Neural progenitor cell (in vitro differentiated cells): ENCODE measurements at regions not wholly inside any gene's neighbourhood (a gene's known extent, or its start where the extent isn't known, plus 50 kb on each side); places are given as distances from the start of the nearest gene placed in this dataset.

Source experiments
- DNase-seq: peaks from one replicate; pipeline ENCODE4 v3.0.0-alpha.2; 2016; ENCODE audit warnings: low spot score
- H2AFZ ChIP-seq: fragments of 200-600 bp; sonication (generic); replicated peaks from 2 replicates; pipeline ENCODE4 v1.6.1; 2016; ENCODE audit warnings: antibody characterized with exemption
- H3F3A ChIP-seq: fragments of 200-600 bp; sonication (generic); 2 replicates; pipeline ENCODE4 v1.6.1; 2016; ENCODE audit warnings: antibody characterized with exemption, low read depth
- H3K27ac ChIP-seq: fragments of 200-600 bp; sonication (generic); 2 replicates; pipeline ENCODE4 v1.5.1; 2016; ENCODE audit warnings: mild to moderate bottlenecking
- H3K27me3 ChIP-seq: fragments of 200-600 bp; sonication (generic); 2 replicates; pipeline ENCODE4 v1.6.1; 2016; ENCODE audit warnings: mild to moderate bottlenecking, moderate library complexity
- H3K36me3 ChIP-seq: fragments of 200-600 bp; sonication (generic); 2 replicates; pipeline ENCODE4 v1.5.1; 2016
- H3K4me1 ChIP-seq: fragments of 200-600 bp; sonication (generic); 2 replicates; pipeline ENCODE4 v1.6.1; 2016; ENCODE audit warnings: mixed run types
- H3K4me2 ChIP-seq: fragments of 200-600 bp; sonication (generic); 2 replicates; pipeline ENCODE4 v1.6.1; 2016
- H3K4me3 ChIP-seq: fragments of 200-600 bp; sonication (generic); 2 replicates; pipeline ENCODE4 v1.5.1; 2016
- H3K79me2 ChIP-seq: fragments of 200-600 bp; sonication (generic); 2 replicates; pipeline ENCODE4 v1.6.1; 2016; ENCODE audit warnings: low read depth
- H3K9ac ChIP-seq: fragments of 200-600 bp; sonication (generic); 2 replicates; pipeline ENCODE4 v1.6.1; 2016
- H3K9me3 ChIP-seq: fragments of 200-600 bp; sonication (generic); 2 replicates; pipeline ENCODE4 v1.5.1; 2016; ENCODE audit warnings: low read depth
- H4K20me1 ChIP-seq: fragments of 200-600 bp; sonication (generic); 2 replicates; pipeline ENCODE4 v1.6.1; 2016; ENCODE audit warnings: low read depth
- H3K27ac Mint-ChIP-seq: 3 replicates; pipeline ENCODE4 v1.8.0; 2021; ENCODE audit warnings: mixed read lengths
- H3K27me3 Mint-ChIP-seq: 2 replicates; pipeline ENCODE4 v1.8.0; 2022; ENCODE audit warnings: low read depth, mild to moderate bottlenecking, inconsistent platforms, moderate library complexity, mixed read lengths; ENCODE audit not compliant: insufficient read depth
- H3K36me3 Mint-ChIP-seq: 3 replicates; pipeline ENCODE4 v1.8.0; 2021; ENCODE audit warnings: mixed read lengths
- H3K4me1 Mint-ChIP-seq: 3 replicates; pipeline ENCODE4 v1.8.0; 2021; ENCODE audit warnings: mixed read lengths
- H3K4me3 Mint-ChIP-seq: 3 replicates; pipeline ENCODE4 v1.8.0; 2021; ENCODE audit warnings: mild to moderate bottlenecking, moderate library complexity, mixed read lengths
- H3K9me3 Mint-ChIP-seq: 3 replicates; pipeline ENCODE4 v1.8.0; 2020; ENCODE audit warnings: mixed read lengths
- EZH2 ChIP-seq: fragments of 200-600 bp; sonication (generic); IDR thresholded peaks from 2 replicates; pipeline ENCODE4 v1.6.1; 2017; ENCODE audit warnings: antibody characterized with exemption, mild to moderate bottlenecking, moderate library complexity
- EZH2phosphoT487 ChIP-seq: fragments of 200-600 bp; sonication (generic); IDR thresholded peaks from 2 replicates; pipeline ENCODE4 v1.6.1; 2017; ENCODE audit warnings: antibody characterized with exemption
- TF ChIP-seq, protein P1 (sequence below): fragments of 200-600 bp; sonication (generic); IDR thresholded peaks from 2 replicates; pipeline ENCODE4 v1.5.1; 2017; ENCODE audit warnings: antibody characterized with exemption, mild to moderate bottlenecking

DNA sequence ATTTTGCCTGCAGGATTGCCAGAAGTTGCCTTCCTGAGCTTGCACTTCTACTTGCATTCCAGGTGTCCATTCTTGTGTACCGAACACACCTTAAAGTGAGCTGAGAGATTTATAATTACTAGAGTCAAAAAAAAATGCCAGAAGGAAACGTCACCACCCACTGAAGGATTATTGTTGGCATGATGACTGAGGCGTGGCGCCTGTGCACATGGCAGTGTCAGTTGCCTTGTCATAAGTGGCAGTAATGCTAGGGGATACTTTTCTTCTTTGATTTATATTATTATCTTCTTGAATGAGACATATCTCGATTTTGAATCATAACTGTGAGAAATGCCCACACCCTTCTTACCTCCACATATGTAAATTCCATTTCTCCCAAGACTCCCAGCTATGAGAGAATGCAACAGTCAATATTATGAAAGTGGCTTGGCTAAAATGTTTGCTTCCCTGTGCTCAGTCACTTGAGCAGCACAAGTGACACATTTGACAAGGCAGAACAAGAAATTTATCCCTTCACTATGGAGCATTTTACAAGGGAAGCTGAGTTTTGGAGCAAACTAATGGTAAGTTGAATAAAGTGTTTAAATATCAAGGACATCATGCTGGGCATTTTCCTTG is 149.5 kb upstream of the SASH1 start:
- H3F3A ChIP-seq = no peaks in the 10 kb centered on the region
- H3K27ac Mint-ChIP-seq = no peak overlapping the region
- H3K27ac ChIP-seq = no peak overlapping the region
- H3K4me3 ChIP-seq = no peak overlapping the region
- no peak overlapping the region for H3K4me2 ChIP-seq
- no peak for DNase-seq
- H3K9ac ChIP-seq = no peak overlapping the region
- H3K4me1 Mint-ChIP-seq = no peaks in the 10 kb centered on the region
- no peaks in the 10 kb centered on the region for H3K79me2 ChIP-seq
- H3K9me3 Mint-ChIP-seq = no peaks in the 10 kb centered on the region
- no peaks in the 10 kb centered on the region for H4K20me1 ChIP-seq
- no peaks in the 10 kb centered on the region for H3K9me3 ChIP-seq
- no peak overlapping the region for H2AFZ ChIP-seq
- H3K4me3 Mint-ChIP-seq = no peak overlapping the region
- no peaks in the 10 kb centered on the region for H3K36me3 ChIP-seq
- H3K27me3 ChIP-seq = no peaks in the 10 kb centered on the region
- TF ChIP-seq EZH2phosphoT487 = no peak
- TF ChIP-seq, protein P1, sequence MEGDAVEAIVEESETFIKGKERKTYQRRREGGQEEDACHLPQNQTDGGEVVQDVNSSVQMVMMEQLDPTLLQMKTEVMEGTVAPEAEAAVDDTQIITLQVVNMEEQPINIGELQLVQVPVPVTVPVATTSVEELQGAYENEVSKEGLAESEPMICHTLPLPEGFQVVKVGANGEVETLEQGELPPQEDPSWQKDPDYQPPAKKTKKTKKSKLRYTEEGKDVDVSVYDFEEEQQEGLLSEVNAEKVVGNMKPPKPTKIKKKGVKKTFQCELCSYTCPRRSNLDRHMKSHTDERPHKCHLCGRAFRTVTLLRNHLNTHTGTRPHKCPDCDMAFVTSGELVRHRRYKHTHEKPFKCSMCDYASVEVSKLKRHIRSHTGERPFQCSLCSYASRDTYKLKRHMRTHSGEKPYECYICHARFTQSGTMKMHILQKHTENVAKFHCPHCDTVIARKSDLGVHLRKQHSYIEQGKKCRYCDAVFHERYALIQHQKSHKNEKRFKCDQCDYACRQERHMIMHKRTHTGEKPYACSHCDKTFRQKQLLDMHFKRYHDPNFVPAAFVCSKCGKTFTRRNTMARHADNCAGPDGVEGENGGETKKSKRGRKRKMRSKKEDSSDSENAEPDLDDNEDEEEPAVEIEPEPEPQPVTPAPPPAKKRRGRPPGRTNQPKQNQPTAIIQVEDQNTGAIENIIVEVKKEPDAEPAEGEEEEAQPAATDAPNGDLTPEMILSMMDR = no peak
- H3K36me3 Mint-ChIP-seq = no peaks in the 10 kb centered on the region
- H3K4me1 ChIP-seq = no peaks in the 10 kb centered on the region
- H3K27me3 Mint-ChIP-seq = no peaks in the 10 kb centered on the region

DNA sequence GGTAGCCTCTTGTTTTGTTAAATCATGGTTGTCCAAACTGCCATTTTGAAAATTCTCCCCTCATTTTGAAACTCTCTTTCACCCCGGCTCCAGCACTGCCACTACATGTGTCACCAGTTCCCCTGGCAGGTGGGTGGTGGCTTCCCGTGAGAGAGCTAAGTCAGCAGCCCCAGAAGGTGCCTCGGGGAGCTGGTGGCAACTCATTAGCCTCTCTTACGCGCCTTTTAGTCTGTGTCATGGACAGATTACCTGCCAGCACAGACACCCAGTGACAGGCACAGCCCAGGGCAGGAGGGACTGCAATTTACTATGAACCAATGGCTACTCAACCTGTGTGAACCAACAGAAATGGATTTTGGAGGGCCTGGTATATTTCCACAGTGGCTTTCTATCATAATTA is 147.1 kb upstream of the SASH1 start:
- Mint-ChIP-seq H3K27ac (no peak overlapping the region), H3K4me1 (peaks cover 10% of the 10 kb centered on the region), H3K36me3 (no peaks in the 10 kb centered on the region), H3K27me3 (no peaks in the 10 kb centered on the region), H3K9me3 (no peaks in the 10 kb centered on the region), H3K4me3 (no peak overlapping the region)
- H3K9me3 ChIP-seq = no peaks in the 10 kb centered on the region
- H3K4me2 ChIP-seq = no peak overlapping the region
- H3K4me1 ChIP-seq = no peaks in the 10 kb centered on the region
- H3K4me3 ChIP-seq = no peak overlapping the region
- H3K79me2 ChIP-seq = no peaks in the 10 kb centered on the region
- H3K27me3 ChIP-seq = no peaks in the 10 kb centered on the region
- TF ChIP-seq, protein P1 = no peak
- TF ChIP-seq EZH2phosphoT487 = no peak
- TF ChIP-seq EZH2 = no peak
- no peaks in the 10 kb centered on the region for H3K36me3 ChIP-seq
- H3K27ac ChIP-seq = no peak overlapping the region
- DNase-seq = no peak
- H2AFZ ChIP-seq = no peak overlapping the region
- H3K9ac ChIP-seq = no peak overlapping the region
- no peaks in the 10 kb centered on the region for H4K20me1 ChIP-seq
- H3F3A ChIP-seq = no peaks in the 10 kb centered on the region

DNA sequence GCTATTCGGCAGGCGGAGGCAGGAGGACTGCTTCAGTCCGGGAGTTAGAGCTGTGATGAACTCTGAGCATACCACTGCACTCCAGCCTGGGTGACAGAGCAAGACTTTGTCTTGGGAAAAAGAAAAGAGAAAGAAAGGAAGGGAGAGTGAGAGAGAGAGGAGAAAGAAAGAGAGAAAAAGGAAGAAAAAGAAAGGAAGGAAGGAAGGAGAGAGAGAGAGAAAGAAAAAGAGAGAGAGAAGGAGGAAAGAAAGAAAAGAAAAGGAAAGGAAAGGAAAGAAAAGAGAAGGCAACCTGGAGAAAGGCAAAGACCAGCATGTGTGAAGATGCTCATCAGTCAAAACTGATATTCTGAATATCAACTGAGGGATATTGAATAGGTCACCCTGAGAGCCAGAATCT is 143.1 kb upstream of the SASH1 start:
- no peak overlapping the region for H3K4me3 Mint-ChIP-seq
- Histone ChIP-seq H3K79me2 (no peaks in the 10 kb centered on the region), H3K36me3 (no peaks in the 10 kb centered on the region), H3K4me3 (no peak overlapping the region), H2AFZ (no peak overlapping the region), H3K9me3 (no peaks in the 10 kb centered on the region), H3K27me3 (no peaks in the 10 kb centered on the region), H3K27ac (no peak overlapping the region), H3K4me2 (no peak overlapping the region), H3F3A (no peaks in the 10 kb centered on the region), H4K20me1 (no peaks in the 10 kb centered on the region), H3K4me1 (no peaks in the 10 kb centered on the region), H3K9ac (no peak overlapping the region)
- no peaks in the 10 kb centered on the region for H3K36me3 Mint-ChIP-seq
- DNase-seq = no peak
- no peak overlapping the region for H3K27ac Mint-ChIP-seq
- H3K27me3 Mint-ChIP-seq = no peaks in the 10 kb centered on the region
- H3K4me1 Mint-ChIP-seq = peaks cover 14% of the 10 kb centered on the region
- no peaks in the 10 kb centered on the region for H3K9me3 Mint-ChIP-seq
- TF ChIP-seq EZH2 (no peak), EZH2phosphoT487 (no peak)
- TF ChIP-seq, protein P1 = no peak
